ENCODE measurements at regions not wholly inside any gene's neighbourhood (a gene's known extent, or its start where the extent isn't known, plus 50 kb on each side); places are given as distances from the start of the nearest gene placed in this dataset.

DNA sequence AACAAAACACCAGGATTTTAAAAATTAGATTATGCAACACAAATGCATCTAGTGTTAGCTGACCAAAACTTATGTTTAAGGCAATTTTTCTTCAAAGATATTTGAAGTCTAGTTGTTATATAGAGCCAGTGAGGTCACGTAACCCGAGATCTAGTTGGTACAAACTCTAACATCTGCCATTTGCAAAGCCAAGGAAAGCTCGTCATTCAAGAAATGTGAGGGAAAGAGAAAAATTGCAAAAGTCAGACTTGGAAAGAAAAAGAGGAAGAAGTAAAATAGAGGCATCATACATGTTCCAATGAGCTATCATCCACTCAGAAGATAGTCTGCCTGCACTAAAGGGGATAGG is 293.4 kb upstream of the PUM3 start:
- TF ChIP-seq, protein P1, sequence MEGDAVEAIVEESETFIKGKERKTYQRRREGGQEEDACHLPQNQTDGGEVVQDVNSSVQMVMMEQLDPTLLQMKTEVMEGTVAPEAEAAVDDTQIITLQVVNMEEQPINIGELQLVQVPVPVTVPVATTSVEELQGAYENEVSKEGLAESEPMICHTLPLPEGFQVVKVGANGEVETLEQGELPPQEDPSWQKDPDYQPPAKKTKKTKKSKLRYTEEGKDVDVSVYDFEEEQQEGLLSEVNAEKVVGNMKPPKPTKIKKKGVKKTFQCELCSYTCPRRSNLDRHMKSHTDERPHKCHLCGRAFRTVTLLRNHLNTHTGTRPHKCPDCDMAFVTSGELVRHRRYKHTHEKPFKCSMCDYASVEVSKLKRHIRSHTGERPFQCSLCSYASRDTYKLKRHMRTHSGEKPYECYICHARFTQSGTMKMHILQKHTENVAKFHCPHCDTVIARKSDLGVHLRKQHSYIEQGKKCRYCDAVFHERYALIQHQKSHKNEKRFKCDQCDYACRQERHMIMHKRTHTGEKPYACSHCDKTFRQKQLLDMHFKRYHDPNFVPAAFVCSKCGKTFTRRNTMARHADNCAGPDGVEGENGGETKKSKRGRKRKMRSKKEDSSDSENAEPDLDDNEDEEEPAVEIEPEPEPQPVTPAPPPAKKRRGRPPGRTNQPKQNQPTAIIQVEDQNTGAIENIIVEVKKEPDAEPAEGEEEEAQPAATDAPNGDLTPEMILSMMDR (IDR thresholded peaks at IDR 0.05 in 4 of 5, conservative IDR thresholded peaks at IDR 0.05 in 1 of 5) = no peak
- no peak for TF ChIP-seq POLR2A (IDR thresholded peaks at IDR 0.05)

Data from gastrocnemius medialis (tissue), 4 donors.